Suprapubic skin (tissue), 4 donors: ENCODE measurements at regions not wholly inside any gene's neighbourhood (a gene's known extent, or its start where the extent isn't known, plus 50 kb on each side); places are given as distances from the start of the nearest gene placed in this dataset.

Source experiments
- EP300 ChIP-seq: sonication (generic); formaldehyde crosslinking; IDR thresholded peaks from one replicate; pipeline ENCODE4 v1.6.1; 2017; ENCODE audit warnings: antibody characterized with exemption
- POLR2A ChIP-seq, 2 donors: fragments of 450-650 bp; IDR thresholded peaks; one replicate each; pipeline ENCODE4 v1.6.1; 2017; ENCODE audit warnings: antibody characterized with exemption in 2 of 2, mild to moderate bottlenecking in 2 of 2, moderate library complexity in 2 of 2
- POLR2AphosphoS5 ChIP-seq, 3 donors: sonication (generic); formaldehyde crosslinking; IDR thresholded peaks; one replicate each; pipeline ENCODE4 v1.6.1; 2017; ENCODE audit warnings: antibody characterized with exemption in 3 of 3
- TF ChIP-seq, protein P1 (sequence below), 2 donors: fragments of 200-600 bp in 1 of 2; fragments of 450-650 bp in 1 of 2; sonication (generic) in 1 of 2; IDR thresholded peaks; one replicate each; pipeline ENCODE4 v1.5.1; 2016 to 2019; ENCODE audit warnings: antibody characterized with exemption in 2 of 2, mild to moderate bottlenecking in 1 of 2, moderate library complexity in 1 of 2

DNA sequence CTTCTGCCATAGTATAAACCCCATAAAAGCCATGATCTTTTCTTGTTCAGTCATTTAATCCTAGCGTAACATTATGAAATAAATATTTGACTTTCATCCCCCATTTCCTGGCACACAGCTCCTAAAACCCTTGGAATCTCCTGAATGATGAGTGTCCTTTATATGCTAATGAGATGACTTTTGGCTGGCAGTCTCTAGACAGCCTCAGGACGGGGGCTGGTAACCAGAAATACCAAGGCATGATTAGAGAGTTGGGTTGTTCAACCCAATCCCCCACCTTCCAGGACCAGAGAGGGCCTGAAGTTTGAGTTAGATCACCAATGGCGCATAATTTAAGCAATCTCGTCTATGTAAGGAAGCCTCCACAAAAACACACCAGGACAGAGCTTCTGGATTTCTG is 1246.1 kb upstream of the TENM4 start:
- TF ChIP-seq EP300 = no peak
- TF ChIP-seq, protein P1, sequence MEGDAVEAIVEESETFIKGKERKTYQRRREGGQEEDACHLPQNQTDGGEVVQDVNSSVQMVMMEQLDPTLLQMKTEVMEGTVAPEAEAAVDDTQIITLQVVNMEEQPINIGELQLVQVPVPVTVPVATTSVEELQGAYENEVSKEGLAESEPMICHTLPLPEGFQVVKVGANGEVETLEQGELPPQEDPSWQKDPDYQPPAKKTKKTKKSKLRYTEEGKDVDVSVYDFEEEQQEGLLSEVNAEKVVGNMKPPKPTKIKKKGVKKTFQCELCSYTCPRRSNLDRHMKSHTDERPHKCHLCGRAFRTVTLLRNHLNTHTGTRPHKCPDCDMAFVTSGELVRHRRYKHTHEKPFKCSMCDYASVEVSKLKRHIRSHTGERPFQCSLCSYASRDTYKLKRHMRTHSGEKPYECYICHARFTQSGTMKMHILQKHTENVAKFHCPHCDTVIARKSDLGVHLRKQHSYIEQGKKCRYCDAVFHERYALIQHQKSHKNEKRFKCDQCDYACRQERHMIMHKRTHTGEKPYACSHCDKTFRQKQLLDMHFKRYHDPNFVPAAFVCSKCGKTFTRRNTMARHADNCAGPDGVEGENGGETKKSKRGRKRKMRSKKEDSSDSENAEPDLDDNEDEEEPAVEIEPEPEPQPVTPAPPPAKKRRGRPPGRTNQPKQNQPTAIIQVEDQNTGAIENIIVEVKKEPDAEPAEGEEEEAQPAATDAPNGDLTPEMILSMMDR (IDR thresholded peaks at IDR 0.05) = no peak
- TF ChIP-seq POLR2AphosphoS5 (IDR thresholded peaks at IDR 0.05) = no peak
- no peak for TF ChIP-seq POLR2A (IDR thresholded peaks at IDR 0.05)
